HG03342 (cell line): ENCODE measurements at regions not wholly inside any gene's neighbourhood (a gene's known extent, or its start where the extent isn't known, plus 50 kb on each side); places are given as distances from the start of the nearest gene placed in this dataset.
"Not testable (repeated sequence)": the region's sequence is repeated elsewhere in the genome, so short reads cannot be mapped to it uniquely, and the experiment has no call there.

Experiments
- ATAC-seq: cut with Tn5 transposase; IDR thresholded peaks from one replicate; pipeline ENCODE4 v1.9.1; 2021; ENCODE audit warnings: mild to moderate bottlenecking, moderate library complexity; ENCODE audit not compliant: unreplicated experiment

- no peak for ATAC-seq
Measured at GRCh38 chr3:180409170-180409569, 192.8 kb upstream of the TTC14 start.

GRCh38 chr3:180409883-180410282 is 192.1 kb upstream of the TTC14 start:
- ATAC-seq = no peak

GRCh38 chr3:180414157-180414556 is 187.8 kb upstream of the TTC14 start:
- no peak for ATAC-seq

GRCh38 chr3:180416111-180416594 is 185.8 kb upstream of the TTC14 start:
- ATAC-seq = no peak

- ATAC-seq = no peak
Measured at GRCh38 chr3:180417241-180417640, 184.7 kb upstream of the TTC14 start.

GRCh38 chr3:180420016-180420415 is 181.9 kb upstream of the TTC14 start:
- no peak for ATAC-seq

- ATAC-seq = no peak
Measured at GRCh38 chr3:180420804-180421203, 181.2 kb upstream of the TTC14 start.

- ATAC-seq = no peak
Measured at GRCh38 chr3:180421221-180421620, 180.7 kb upstream of the TTC14 start.

- no peak for ATAC-seq
Measured at GRCh38 chr3:180421721-180422120, 180.2 kb upstream of the TTC14 start.

GRCh38 chr3:180424305-180424704 is 177.7 kb upstream of the TTC14 start:
- ATAC-seq = not testable (repeated sequence)

- no peak for ATAC-seq
Measured at GRCh38 chr3:180430896-180431295, 171.1 kb upstream of the TTC14 start.

- ATAC-seq = no peak
Measured at GRCh38 chr3:180433152-180433551, 168.8 kb upstream of the TTC14 start.

GRCh38 chr3:180447136-180447535 is 154.8 kb upstream of the TTC14 start:
- ATAC-seq = no peak

GRCh38 chr3:180448407-180448806 is 153.6 kb upstream of the TTC14 start:
- not testable (repeated sequence) for ATAC-seq

GRCh38 chr3:180457225-180457624 is 144.7 kb upstream of the TTC14 start:
- ATAC-seq = no peak

GRCh38 chr3:180466401-180467011 is 135.5 kb upstream of the TTC14 start:
- no peak for ATAC-seq

GRCh38 chr3:180467177-180467576 is 134.8 kb upstream of the TTC14 start:
- no peak for ATAC-seq

GRCh38 chr3:180469149-180469548 is 132.8 kb upstream of the TTC14 start:
- no peak for ATAC-seq

GRCh38 chr3:180478695-180479094 is 123.3 kb upstream of the TTC14 start:
- ATAC-seq = no peak

- no peak for ATAC-seq
Measured at GRCh38 chr3:180492047-180492446, 109.9 kb upstream of the TTC14 start.

GRCh38 chr3:180496995-180497394 is 105.0 kb upstream of the TTC14 start:
- no peak for ATAC-seq

- no peak for ATAC-seq
Measured at GRCh38 chr3:180516368-180516767, 85.6 kb upstream of the TTC14 start.

GRCh38 chr3:180523040-180523439 is 78.9 kb upstream of the TTC14 start:
- ATAC-seq = no peak
